Stimulated activated CD4-positive, alpha-beta T cell treated with anti-CD3 and anti-CD28 coated beads, TNF-alpha, amount 100 ng/mL, for 1 hour (primary cell): ENCODE measurements at regions not wholly inside any gene's neighbourhood (a gene's known extent, or its start where the extent isn't known, plus 50 kb on each side); places are given as distances from the start of the nearest gene placed in this dataset.

ENCODE experiments used
- DNase-seq, 3 donors: peaks; one replicate each; pipeline ENCODE4 v3.0.0-alpha.2; 2020; ENCODE audit warnings: low read depth in 3 of 3, low spot score in 1 of 3

- DNase-seq, result no peak
These were observed 481.5 kb downstream of the PDCD6IP start for GRCh38 chr3:34279901-34280300.

GRCh38 chr3:34283751-34284150 lies 485.3 kb downstream of the PDCD6IP start:
- DNase-seq, result no peak

GRCh38 chr3:34284959-34285826 lies 486.8 kb downstream of the PDCD6IP start:
- DNase-seq, result no peak

- no peak for DNase-seq
These were observed 487.4 kb downstream of the PDCD6IP start for GRCh38 chr3:34285827-34286188.

GRCh38 chr3:34292605-34293300 lies 494.3 kb downstream of the PDCD6IP start:
- no peak for DNase-seq

GRCh38 chr3:34294240-34294639 lies 495.8 kb downstream of the PDCD6IP start:
- no peak for DNase-seq

GRCh38 chr3:34296796-34297195 lies 498.4 kb downstream of the PDCD6IP start:
- DNase-seq, result no peak

- DNase-seq, result no peak
These were observed 500.2 kb downstream of the PDCD6IP start for GRCh38 chr3:34298653-34299052.

- no peak for DNase-seq
These were observed 502.2 kb downstream of the PDCD6IP start for GRCh38 chr3:34300621-34301020.

GRCh38 chr3:34301313-34301712 lies 502.9 kb downstream of the PDCD6IP start:
- no peak for DNase-seq

- no peak for DNase-seq
These were observed 506.8 kb downstream of the PDCD6IP start for GRCh38 chr3:34305266-34305665.

GRCh38 chr3:34312684-34313083 lies 514.3 kb downstream of the PDCD6IP start:
- DNase-seq, result no peak

- no peak for DNase-seq
These were observed 521.5 kb downstream of the PDCD6IP start for GRCh38 chr3:34319881-34320280.

GRCh38 chr3:34323517-34323916 lies 525.1 kb downstream of the PDCD6IP start:
- DNase-seq, result no peak

GRCh38 chr3:34346656-34347055 lies 548.2 kb downstream of the PDCD6IP start:
- no peak for DNase-seq

- DNase-seq, result no peak
These were observed 553.7 kb downstream of the PDCD6IP start for GRCh38 chr3:34351882-34352777.

GRCh38 chr3:34352778-34353331 lies 554.4 kb downstream of the PDCD6IP start:
- DNase-seq, result no peak

- no peak for DNase-seq
These were observed 559.0 kb downstream of the PDCD6IP start for GRCh38 chr3:34357461-34357860.

GRCh38 chr3:34359064-34359463 lies 560.6 kb downstream of the PDCD6IP start:
- no peak for DNase-seq

GRCh38 chr3:34360713-34361112 lies 562.3 kb downstream of the PDCD6IP start:
- DNase-seq, result no peak

- no peak for DNase-seq
These were observed 563.5 kb downstream of the PDCD6IP start for GRCh38 chr3:34361921-34362320.
